ENCODE measurements at regions not wholly inside any gene's neighbourhood (a gene's known extent, or its start where the extent isn't known, plus 50 kb on each side); places are given as distances from the start of the nearest gene placed in this dataset.

GRCh38 chr5:7225826-7226225 lies 170.1 kb upstream of the ADCY2 start:
- TF ChIP-seq CTCF (IDR thresholded peaks at IDR 0.05; ENCODE audit: insufficient read depth, low read length) = no peak
- TF ChIP-seq POLR2AphosphoS5 (IDR thresholded peaks at IDR 0.05; ENCODE audit: low read depth) = no peak
- TF ChIP-seq GABPA (IDR thresholded peaks at IDR 0.05; ENCODE audit: low read depth) = no peak
- TF ChIP-seq REST (IDR thresholded peaks at IDR 0.05; ENCODE audit: insufficient replicate concordance, low read depth) = no peak
- TF ChIP-seq SPI1 (IDR thresholded peaks at IDR 0.05; ENCODE audit: borderline replicate concordance, low read depth) = no peak
